T47D (cell line): ENCODE measurements at regions not wholly inside any gene's neighbourhood (a gene's known extent, or its start where the extent isn't known, plus 50 kb on each side); places are given as distances from the start of the nearest gene placed in this dataset.

ENCODE experiments used
- DNase-seq, 2 experiments: peaks; one replicate each; pipeline versions ENCODE4 v3.0.0 to v3.0.0-alpha.2; 2011 to 2012; ENCODE audit warnings: low read depth in 1 of 2, low spot score in 1 of 2
- JUND ChIP-seq: IDR thresholded peaks from 2 replicates; pipeline ENCODE4 v1.6.1; 2012; ENCODE audit warnings: low read depth
- in situ Hi-C: cut with HindIII; loops from 2 replicates; pipeline ENCODE4 v1.10.0; 2016; ENCODE audit warnings: low sequenced_read_pairs, low pct_unique_long_range_greater_than_20kb

DNA sequence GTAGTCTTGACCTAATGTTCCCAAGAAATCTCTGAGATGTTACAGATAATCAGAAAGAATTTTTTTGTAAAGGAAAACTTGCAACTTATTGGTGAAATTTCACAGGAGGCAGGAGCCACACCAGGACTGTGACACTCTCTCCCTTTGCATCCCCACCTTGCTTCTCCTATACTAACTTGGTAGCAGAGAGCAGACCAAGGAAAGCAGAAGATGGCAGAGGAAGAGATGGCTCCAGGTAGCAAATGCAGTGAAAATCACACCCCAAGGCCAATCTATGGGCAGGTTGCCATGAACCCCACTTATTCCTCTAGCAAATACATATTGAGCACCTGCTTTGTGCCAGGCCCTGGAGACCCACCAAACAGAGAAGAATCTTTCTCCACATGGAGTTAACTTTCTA is 303.4 kb upstream of the C1orf174 start:
- no peak for DNase-seq
- in situ Hi-C loops, result no loop called here
- TF ChIP-seq JUND, result no peak

GRCh38 chr1:4207183-4207582 is 307.1 kb upstream of the C1orf174 start:
- in situ Hi-C loops, result no loop called here
- no peak for TF ChIP-seq JUND
- DNase-seq, result no peak

GRCh38 chr1:4207842-4208692 is 308.0 kb upstream of the C1orf174 start:
- in situ Hi-C loops, result no loop called here
- no peak for TF ChIP-seq JUND
- no peak for DNase-seq

GRCh38 chr1:4210043-4210442 is 310.0 kb upstream of the C1orf174 start:
- in situ Hi-C loops, result no loop called here
- DNase-seq, result no peak
- TF ChIP-seq JUND, result no peak

DNA sequence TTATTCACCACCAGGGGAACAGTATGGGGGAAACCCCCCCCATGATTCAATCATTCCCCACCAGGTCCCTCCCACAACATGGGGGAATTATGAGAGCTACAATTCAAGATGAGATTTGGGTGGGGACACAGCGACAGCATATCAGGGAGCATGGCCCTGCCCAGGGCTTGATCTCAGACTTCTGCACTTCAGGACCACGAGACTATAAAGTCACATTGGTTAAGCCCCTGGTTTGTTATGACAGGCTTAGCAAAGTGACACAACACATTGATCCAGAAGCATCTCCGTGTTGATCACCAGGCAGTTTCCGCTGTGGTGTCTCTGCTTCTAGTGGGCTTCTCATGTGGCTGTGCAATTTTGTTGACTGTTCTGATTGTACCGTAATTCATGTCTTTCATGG is 312.7 kb upstream of the C1orf174 start:
- no peak for TF ChIP-seq JUND
- in situ Hi-C loops, result no loop called here
- no peak for DNase-seq

- no peak for DNase-seq
- no peak for TF ChIP-seq JUND
- in situ Hi-C loops, result no loop called here
These were observed 313.4 kb upstream of the C1orf174 start for GRCh38 chr1:4213366-4213973.

DNA sequence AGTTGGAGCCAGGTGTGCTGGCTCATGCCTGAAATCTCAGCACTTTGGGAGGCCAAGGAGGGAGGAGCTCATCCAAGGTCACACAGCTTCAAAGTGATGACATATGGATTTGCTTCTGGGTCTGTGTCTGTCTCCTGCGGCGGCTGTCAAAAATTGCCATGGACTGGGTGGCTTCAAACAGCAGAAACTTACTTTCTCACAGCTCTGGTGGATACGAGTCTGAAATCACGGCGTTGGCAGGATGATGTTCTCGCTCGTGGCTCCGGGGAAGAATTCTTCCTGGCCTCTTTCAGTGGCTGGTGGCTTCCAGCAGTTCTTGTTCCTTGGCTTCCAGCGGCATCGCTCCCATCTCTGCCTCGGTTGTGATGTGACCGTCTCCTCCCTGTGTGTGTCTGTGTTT is 314.8 kb upstream of the C1orf174 start:
- in situ Hi-C loops, result no loop called here
- no peak for TF ChIP-seq JUND
- DNase-seq, result no peak

GRCh38 chr1:4215391-4215790 is 315.3 kb upstream of the C1orf174 start:
- no peak for TF ChIP-seq JUND
- in situ Hi-C loops, result no loop called here
- no peak for DNase-seq

DNA sequence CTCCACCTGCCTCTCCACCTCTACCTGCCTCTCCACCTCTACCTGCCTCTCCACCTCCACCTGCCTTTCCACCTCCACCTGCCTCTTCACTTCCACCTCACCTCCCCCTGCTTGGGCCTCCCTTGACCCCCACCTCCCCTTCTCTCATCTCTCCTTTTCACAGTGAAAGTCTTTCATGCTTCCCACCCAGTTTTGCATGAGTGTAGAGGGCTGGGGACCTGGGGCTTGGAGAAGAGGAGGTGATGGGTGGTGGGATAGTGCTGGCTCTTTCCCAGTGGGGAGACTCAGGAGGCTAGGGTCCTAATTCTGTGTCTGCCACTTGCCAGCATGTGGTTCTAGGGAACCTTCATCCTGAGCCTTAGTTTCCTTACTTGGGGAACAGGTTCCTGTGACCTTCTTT is 316.2 kb upstream of the C1orf174 start:
- in situ Hi-C loops, result no loop called here
- TF ChIP-seq JUND, result no peak
- DNase-seq, result no peak

- in situ Hi-C loops, result no loop called here
- no peak for DNase-seq
- no peak for TF ChIP-seq JUND
These were observed 318.5 kb upstream of the C1orf174 start for GRCh38 chr1:4218619-4219018.

DNA sequence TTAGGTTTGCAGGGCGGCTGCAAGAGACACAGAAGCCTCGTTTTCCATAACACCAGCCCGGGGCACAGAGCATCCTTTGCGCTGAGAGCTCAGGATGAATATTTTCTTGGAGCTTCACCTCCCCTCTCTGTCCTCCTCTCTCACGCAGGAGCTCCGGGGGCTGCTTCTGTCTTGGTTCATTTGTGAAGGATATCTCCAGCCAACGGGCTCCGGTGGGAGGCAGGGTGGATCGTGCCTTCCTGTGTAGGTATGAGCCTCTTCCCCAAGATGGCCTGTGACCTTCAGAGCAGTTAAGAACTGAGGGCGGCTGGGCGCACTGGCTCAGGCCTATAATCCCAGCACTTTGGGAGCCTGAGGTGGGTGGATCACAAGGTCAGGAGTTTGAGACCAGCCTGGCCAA is 319.0 kb upstream of the C1orf174 start:
- in situ Hi-C loops, result no loop called here

DNA sequence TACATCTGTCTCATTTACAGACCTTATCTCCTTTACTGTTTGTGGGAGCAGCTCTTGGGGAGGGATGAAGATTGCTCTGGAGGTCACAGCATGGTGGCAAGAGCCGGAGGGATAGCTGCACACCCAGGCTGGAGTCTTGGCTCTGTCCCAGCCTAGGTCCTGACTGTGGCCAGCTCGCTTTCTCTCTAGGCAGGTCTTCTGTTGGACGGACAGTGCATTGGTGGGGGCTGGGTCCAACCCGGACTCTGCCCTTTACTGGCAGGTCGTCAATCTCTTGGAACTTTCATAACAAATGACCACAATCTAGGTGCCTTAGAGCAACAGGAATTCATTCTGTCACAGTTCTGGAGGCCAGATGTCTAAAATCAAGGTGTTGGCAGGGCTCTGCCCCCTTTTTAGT is 319.8 kb upstream of the C1orf174 start:
- DNase-seq, result no peak
- TF ChIP-seq JUND, result no peak
- in situ Hi-C loops, result no loop called here

More for the DNA sequence above, 319.0 kb upstream of the C1orf174 start:
- no peak for DNase-seq
- TF ChIP-seq JUND, result no peak

GRCh38 chr1:4220362-4220761 is 320.3 kb upstream of the C1orf174 start:
- in situ Hi-C loops, result no loop called here
- no peak for TF ChIP-seq JUND
- no peak for DNase-seq
